ENCODE measurements at regions not wholly inside any gene's neighbourhood (a gene's known extent, or its start where the extent isn't known, plus 50 kb on each side); places are given as distances from the start of the nearest gene placed in this dataset.

DNA sequence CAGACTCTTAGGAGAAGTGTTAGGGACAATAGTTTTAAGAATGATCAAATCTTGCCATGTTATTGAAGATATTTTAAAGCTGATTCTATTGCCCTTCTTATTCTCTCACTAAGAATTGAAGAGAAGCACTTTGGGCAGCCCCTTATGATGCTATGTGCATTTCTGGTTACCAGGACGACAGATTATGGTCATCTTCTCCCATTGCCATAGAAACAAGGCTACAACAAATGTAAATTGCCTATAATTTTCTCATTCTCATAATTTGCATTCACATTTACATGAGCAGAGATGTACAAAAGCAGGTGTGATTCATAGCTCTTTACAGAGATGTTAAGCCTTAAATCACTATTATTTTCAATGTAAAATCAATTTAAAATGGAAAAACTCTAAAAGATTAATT is 137.3 kb upstream of the PCDH9 start:
- TF ChIP-seq, protein P1, sequence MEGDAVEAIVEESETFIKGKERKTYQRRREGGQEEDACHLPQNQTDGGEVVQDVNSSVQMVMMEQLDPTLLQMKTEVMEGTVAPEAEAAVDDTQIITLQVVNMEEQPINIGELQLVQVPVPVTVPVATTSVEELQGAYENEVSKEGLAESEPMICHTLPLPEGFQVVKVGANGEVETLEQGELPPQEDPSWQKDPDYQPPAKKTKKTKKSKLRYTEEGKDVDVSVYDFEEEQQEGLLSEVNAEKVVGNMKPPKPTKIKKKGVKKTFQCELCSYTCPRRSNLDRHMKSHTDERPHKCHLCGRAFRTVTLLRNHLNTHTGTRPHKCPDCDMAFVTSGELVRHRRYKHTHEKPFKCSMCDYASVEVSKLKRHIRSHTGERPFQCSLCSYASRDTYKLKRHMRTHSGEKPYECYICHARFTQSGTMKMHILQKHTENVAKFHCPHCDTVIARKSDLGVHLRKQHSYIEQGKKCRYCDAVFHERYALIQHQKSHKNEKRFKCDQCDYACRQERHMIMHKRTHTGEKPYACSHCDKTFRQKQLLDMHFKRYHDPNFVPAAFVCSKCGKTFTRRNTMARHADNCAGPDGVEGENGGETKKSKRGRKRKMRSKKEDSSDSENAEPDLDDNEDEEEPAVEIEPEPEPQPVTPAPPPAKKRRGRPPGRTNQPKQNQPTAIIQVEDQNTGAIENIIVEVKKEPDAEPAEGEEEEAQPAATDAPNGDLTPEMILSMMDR (IDR thresholded peaks at IDR 0.05; ENCODE audit: insufficient read depth, low read length, poor library complexity, severe bottlenecking), result no peak
- TF ChIP-seq EZH2phosphoT487 (conservative IDR thresholded peaks at IDR 0.05; ENCODE audit: low read length), result no peak
